ENCODE measurements at regions not wholly inside any gene's neighbourhood (a gene's known extent, or its start where the extent isn't known, plus 50 kb on each side); places are given as distances from the start of the nearest gene placed in this dataset.

GRCh38 chr6:80921861-80922460 lies 815.5 kb downstream of the BCKDHB start:
- no peak overlapping the region for H3K4me3 Mint-ChIP-seq
- peaks cover 4% of the 10 kb centered on the region for H3K9me3 Mint-ChIP-seq
- no peak overlapping the region for H3K27ac Mint-ChIP-seq
- DNase-seq (ENCODE audit: extremely low spot score, unreplicated experiment): no peak
- no peaks in the 10 kb centered on the region for H3K27me3 Mint-ChIP-seq
- TF ChIP-seq CTCF (conservative IDR thresholded peaks at IDR 0.05): no peak
- H3K4me1 Mint-ChIP-seq (ENCODE audit: unreplicated experiment): no peaks in the 10 kb centered on the region
- H3K36me3 Mint-ChIP-seq: no peaks in the 10 kb centered on the region

- Mint-ChIP-seq H3K27ac (no peak overlapping the region), H3K36me3 (no peaks in the 10 kb centered on the region), H3K4me1 (ENCODE audit: unreplicated experiment) (no peaks in the 10 kb centered on the region), H3K9me3 (no peaks in the 10 kb centered on the region), H3K4me3 (no peak overlapping the region), H3K27me3 (no peaks in the 10 kb centered on the region)
- no peak for TF ChIP-seq CTCF (conservative IDR thresholded peaks at IDR 0.05)
- no peak for DNase-seq (ENCODE audit: extremely low spot score, unreplicated experiment)
Measured at GRCh38 chr6:80907831-80908230, 801.4 kb downstream of the BCKDHB start.

- Mint-ChIP-seq H3K36me3 (no peaks in the 10 kb centered on the region), H3K4me1 (ENCODE audit: unreplicated experiment) (no peaks in the 10 kb centered on the region), H3K4me3 (no peak overlapping the region), H3K9me3 (no peaks in the 10 kb centered on the region), H3K27me3 (no peaks in the 10 kb centered on the region), H3K27ac (no peak overlapping the region)
- no peak for DNase-seq (ENCODE audit: extremely low spot score, unreplicated experiment)
- TF ChIP-seq CTCF (conservative IDR thresholded peaks at IDR 0.05): no peak
Measured at GRCh38 chr6:80903711-80904110, 797.2 kb downstream of the BCKDHB start.

GRCh38 chr6:80886475-80886874 lies 780.0 kb downstream of the BCKDHB start:
- TF ChIP-seq CTCF (conservative IDR thresholded peaks at IDR 0.05): no peak
- Mint-ChIP-seq H3K4me1 (ENCODE audit: unreplicated experiment) (no peaks in the 10 kb centered on the region), H3K36me3 (no peaks in the 10 kb centered on the region), H3K9me3 (no peaks in the 10 kb centered on the region), H3K27me3 (no peaks in the 10 kb centered on the region), H3K27ac (no peak overlapping the region), H3K4me3 (no peak overlapping the region)
- DNase-seq (ENCODE audit: extremely low spot score, unreplicated experiment): no peak

DNA sequence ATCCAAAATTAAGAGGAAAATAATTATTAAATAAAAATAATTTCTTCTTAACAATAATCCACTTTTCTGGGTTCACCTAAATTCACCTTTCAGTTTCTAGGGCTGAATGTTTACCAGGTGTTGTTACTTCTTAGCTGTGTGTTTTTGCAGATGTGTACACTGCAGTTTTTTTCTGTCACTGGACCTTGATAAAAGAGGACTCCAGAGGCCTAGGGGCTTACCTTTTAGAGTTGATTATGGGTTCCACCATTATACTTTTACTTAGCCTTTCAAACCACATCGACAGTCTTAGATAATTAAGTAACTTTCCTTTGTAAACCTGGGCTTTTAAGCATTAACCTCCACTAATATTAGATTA lies 766.5 kb downstream of the BCKDHB start:
- Mint-ChIP-seq H3K36me3 (no peaks in the 10 kb centered on the region), H3K9me3 (no peaks in the 10 kb centered on the region), H3K27me3 (no peaks in the 10 kb centered on the region), H3K4me3 (no peak overlapping the region), H3K27ac (no peak overlapping the region), H3K4me1 (ENCODE audit: unreplicated experiment) (peaks cover 6% of the 10 kb centered on the region)
- no peak for TF ChIP-seq CTCF (conservative IDR thresholded peaks at IDR 0.05)
- DNase-seq (ENCODE audit: extremely low spot score, unreplicated experiment): no peak
